ENCODE measurements at regions not wholly inside any gene's neighbourhood (a gene's known extent, or its start where the extent isn't known, plus 50 kb on each side); places are given as distances from the start of the nearest gene placed in this dataset.
"Not testable (repeated sequence)": the region's sequence is repeated elsewhere in the genome, so short reads cannot be mapped to it uniquely, and the experiment has no call there.

DNA sequence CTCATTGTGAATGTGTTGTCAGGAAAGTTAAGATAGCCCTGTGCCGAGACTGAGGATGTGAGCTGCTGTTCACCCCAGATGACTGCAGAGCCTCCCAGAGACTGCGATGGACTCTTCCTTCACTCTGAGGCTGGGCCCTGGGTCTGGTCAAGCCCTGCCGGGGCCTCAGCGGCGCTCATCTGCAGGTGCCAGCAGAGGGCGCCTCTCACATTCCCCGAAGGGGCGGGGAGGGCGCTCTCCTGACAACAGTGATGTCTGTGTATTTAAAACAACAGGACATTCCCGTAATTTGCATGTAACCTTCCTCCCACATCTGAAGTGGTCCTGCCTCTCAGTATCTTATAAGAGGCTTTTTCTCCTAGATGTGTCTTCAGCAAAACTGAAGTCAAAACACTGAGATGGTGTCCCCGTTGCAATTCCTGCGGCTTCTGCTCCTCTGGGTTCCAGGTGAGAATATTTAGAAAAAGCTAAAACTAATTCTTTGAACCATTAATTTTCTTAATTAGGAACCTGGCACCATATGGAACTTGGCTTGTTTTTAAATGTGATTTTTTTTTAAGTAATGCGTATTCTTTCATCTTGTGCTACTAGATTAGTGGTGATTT lies 1377.9 kb downstream of the RPIA start:
- DNase-seq: no peak
- Histone ChIP-seq H3K36me3 (ENCODE audit: control insufficient read depth, insufficient read depth, low read length) (no peaks in the 10 kb centered on the region), H3K4me3 (ENCODE audit: low read length) (no peak overlapping the region), H3K9me3 (ENCODE audit: control insufficient read depth, low read depth, low read length) (peaks cover 2% of the 10 kb centered on the region), H3K27ac (ENCODE audit: low read length) (no peak overlapping the region), H3K4me1 (ENCODE audit: control insufficient read depth, insufficient read depth, low read length) (no peaks in the 10 kb centered on the region), H3K27me3 (ENCODE audit: control insufficient read depth, insufficient read depth, low read length) (no peaks in the 10 kb centered on the region)
- WGBS (ENCODE audit: insufficient coverage, low lambda C conversion rate): 100% methylated on average over 2 of the region's 13 CpGs

- no peaks in the 10 kb centered on the region for H3K27me3 ChIP-seq (ENCODE audit: control insufficient read depth, insufficient read depth, low read length)
- H3K36me3 ChIP-seq (ENCODE audit: control insufficient read depth, insufficient read depth, low read length): no peaks in the 10 kb centered on the region
- H3K27ac ChIP-seq (ENCODE audit: low read length): no peak overlapping the region
- no CpG with 5 or more reads among the region's 3 CpGs for WGBS (ENCODE audit: insufficient coverage, low lambda C conversion rate)
- no peaks in the 10 kb centered on the region for H3K9me3 ChIP-seq (ENCODE audit: control insufficient read depth, low read depth, low read length)
- H3K4me1 ChIP-seq (ENCODE audit: control insufficient read depth, insufficient read depth, low read length): no peaks in the 10 kb centered on the region
- no peak overlapping the region for H3K4me3 ChIP-seq (ENCODE audit: low read length)
- no peak for DNase-seq
Observed at GRCh38 chr2:90076311-90076710, 1384.8 kb downstream of the RPIA start.

DNA sequence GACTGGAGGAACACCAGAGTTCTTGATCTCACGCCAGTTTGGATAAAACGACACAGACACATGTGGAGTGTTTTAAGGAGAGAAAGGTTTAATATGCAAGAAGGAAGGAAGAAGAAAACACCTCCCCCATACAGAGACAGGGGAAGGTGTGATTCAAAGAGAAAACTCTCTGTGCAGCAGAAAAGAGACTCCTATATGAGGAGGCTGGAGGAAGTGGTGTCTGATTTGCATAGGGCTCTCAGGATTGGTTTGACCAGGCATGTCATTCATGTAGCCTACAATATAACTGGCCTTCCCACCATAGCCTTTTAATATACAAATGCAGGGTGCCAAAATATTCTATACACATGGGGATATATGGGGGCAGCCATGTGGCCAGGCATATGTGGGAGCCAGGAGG lies 1386.5 kb downstream of the RPIA start:
- no peaks in the 10 kb centered on the region for H3K4me1 ChIP-seq (ENCODE audit: control insufficient read depth, insufficient read depth, low read length)
- no peak overlapping the region for H3K4me3 ChIP-seq (ENCODE audit: low read length)
- DNase-seq: no peak
- no peaks in the 10 kb centered on the region for H3K36me3 ChIP-seq (ENCODE audit: control insufficient read depth, insufficient read depth, low read length)
- H3K9me3 ChIP-seq (ENCODE audit: control insufficient read depth, low read depth, low read length): no peaks in the 10 kb centered on the region
- no peak overlapping the region for H3K27ac ChIP-seq (ENCODE audit: low read length)
- WGBS (ENCODE audit: insufficient coverage, low lambda C conversion rate): no CpG with 5 or more reads among the region's 2 CpGs
- no peaks in the 10 kb centered on the region for H3K27me3 ChIP-seq (ENCODE audit: control insufficient read depth, insufficient read depth, low read length)

GRCh38 chr2:90079374-90079773 lies 1387.9 kb downstream of the RPIA start:
- Histone ChIP-seq H3K4me3 (ENCODE audit: low read length) (no peak overlapping the region), H3K4me1 (ENCODE audit: control insufficient read depth, insufficient read depth, low read length) (no peaks in the 10 kb centered on the region), H3K9me3 (ENCODE audit: control insufficient read depth, low read depth, low read length) (no peaks in the 10 kb centered on the region), H3K27me3 (ENCODE audit: control insufficient read depth, insufficient read depth, low read length) (no peaks in the 10 kb centered on the region), H3K27ac (ENCODE audit: low read length) (no peak overlapping the region), H3K36me3 (ENCODE audit: control insufficient read depth, insufficient read depth, low read length) (no peaks in the 10 kb centered on the region)
- WGBS (ENCODE audit: insufficient coverage, low lambda C conversion rate): 53% methylated on average over 2 of the region's 5 CpGs
- no peak for DNase-seq

GRCh38 chr2:90087792-90088191 lies 1396.3 kb downstream of the RPIA start:
- H3K4me1 ChIP-seq (ENCODE audit: control insufficient read depth, insufficient read depth, low read length); H3K4me3 ChIP-seq (ENCODE audit: low read length); H3K27me3 ChIP-seq (ENCODE audit: control insufficient read depth, insufficient read depth, low read length); H3K36me3 ChIP-seq (ENCODE audit: control insufficient read depth, insufficient read depth, low read length); H3K9me3 ChIP-seq (ENCODE audit: control insufficient read depth, low read depth, low read length); H3K27ac ChIP-seq (ENCODE audit: low read length); DNase-seq: not testable (repeated sequence)
- WGBS (ENCODE audit: insufficient coverage, low lambda C conversion rate): no CpG with 5 or more reads among the region's 2 CpGs

GRCh38 chr2:90093571-90094270 lies 1402.2 kb downstream of the RPIA start:
- not testable (repeated sequence) for H3K9me3 ChIP-seq (ENCODE audit: control insufficient read depth, low read depth, low read length); H3K27me3 ChIP-seq (ENCODE audit: control insufficient read depth, insufficient read depth, low read length); H3K4me3 ChIP-seq (ENCODE audit: low read length); H3K4me1 ChIP-seq (ENCODE audit: control insufficient read depth, insufficient read depth, low read length); H3K36me3 ChIP-seq (ENCODE audit: control insufficient read depth, insufficient read depth, low read length); DNase-seq; H3K27ac ChIP-seq (ENCODE audit: low read length)
- no CpG with 5 or more reads among the region's 4 CpGs for WGBS (ENCODE audit: insufficient coverage, low lambda C conversion rate)

DNA sequence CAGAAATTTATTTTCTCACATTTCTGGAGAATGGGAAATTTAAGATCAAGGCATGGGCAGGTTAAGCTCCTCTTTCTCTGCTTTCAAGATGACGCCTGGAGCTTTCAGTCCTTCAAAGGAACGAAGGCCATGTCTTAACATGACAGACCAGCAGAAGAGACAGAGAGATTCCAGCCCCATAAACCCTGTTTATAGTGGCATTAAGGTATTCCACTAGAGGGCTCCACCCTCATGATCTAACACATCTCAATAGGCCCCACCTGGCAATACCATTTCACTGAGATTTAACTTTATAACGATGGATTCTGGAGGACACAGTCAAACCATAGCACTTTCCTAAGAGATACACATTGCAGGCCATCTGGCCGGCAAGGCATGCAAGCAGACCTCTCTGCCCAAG lies 1406.1 kb downstream of the RPIA start:
- H3K4me1 ChIP-seq (ENCODE audit: control insufficient read depth, insufficient read depth, low read length); H3K9me3 ChIP-seq (ENCODE audit: control insufficient read depth, low read depth, low read length); DNase-seq; H3K36me3 ChIP-seq (ENCODE audit: control insufficient read depth, insufficient read depth, low read length); H3K27me3 ChIP-seq (ENCODE audit: control insufficient read depth, insufficient read depth, low read length); H3K4me3 ChIP-seq (ENCODE audit: low read length); H3K27ac ChIP-seq (ENCODE audit: low read length): not testable (repeated sequence)
- WGBS (ENCODE audit: insufficient coverage, low lambda C conversion rate): no CpG with 5 or more reads among the region's 4 CpGs

GRCh38 chr2:90105142-90105541 lies 1413.7 kb downstream of the RPIA start:
- not testable (repeated sequence) for H3K27ac ChIP-seq (ENCODE audit: low read length); H3K9me3 ChIP-seq (ENCODE audit: control insufficient read depth, low read depth, low read length); DNase-seq; H3K4me1 ChIP-seq (ENCODE audit: control insufficient read depth, insufficient read depth, low read length); H3K36me3 ChIP-seq (ENCODE audit: control insufficient read depth, insufficient read depth, low read length); H3K27me3 ChIP-seq (ENCODE audit: control insufficient read depth, insufficient read depth, low read length); H3K4me3 ChIP-seq (ENCODE audit: low read length)
- no CpG with 5 or more reads among the region's 4 CpGs for WGBS (ENCODE audit: insufficient coverage, low lambda C conversion rate)

DNA sequence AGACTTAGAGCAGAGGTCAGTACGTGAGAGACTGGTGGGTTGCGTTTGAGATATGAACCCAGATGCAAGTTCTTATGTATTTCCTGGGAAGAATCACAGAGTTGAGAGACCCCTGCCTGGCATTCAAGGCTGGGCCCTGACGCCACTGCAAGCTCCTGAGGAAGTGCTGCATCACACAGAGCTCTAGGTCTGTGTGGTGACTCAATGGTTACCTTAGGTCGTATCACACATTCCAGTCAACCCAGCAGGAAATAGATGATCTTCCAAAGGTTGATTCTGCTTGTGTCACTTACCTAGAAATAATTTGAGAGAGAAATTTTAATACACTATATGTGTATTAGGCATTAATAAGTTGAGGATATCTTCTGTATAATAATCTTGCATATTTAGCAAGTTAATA lies 1431.9 kb downstream of the RPIA start:
- H3K9me3 ChIP-seq (ENCODE audit: control insufficient read depth, low read depth, low read length); H3K27me3 ChIP-seq (ENCODE audit: control insufficient read depth, insufficient read depth, low read length); H3K36me3 ChIP-seq (ENCODE audit: control insufficient read depth, insufficient read depth, low read length); H3K27ac ChIP-seq (ENCODE audit: low read length); DNase-seq; H3K4me3 ChIP-seq (ENCODE audit: low read length); H3K4me1 ChIP-seq (ENCODE audit: control insufficient read depth, insufficient read depth, low read length): not testable (repeated sequence)
- WGBS (ENCODE audit: insufficient coverage, low lambda C conversion rate): no CpG with 5 or more reads among the region's 4 CpGs

DNA sequence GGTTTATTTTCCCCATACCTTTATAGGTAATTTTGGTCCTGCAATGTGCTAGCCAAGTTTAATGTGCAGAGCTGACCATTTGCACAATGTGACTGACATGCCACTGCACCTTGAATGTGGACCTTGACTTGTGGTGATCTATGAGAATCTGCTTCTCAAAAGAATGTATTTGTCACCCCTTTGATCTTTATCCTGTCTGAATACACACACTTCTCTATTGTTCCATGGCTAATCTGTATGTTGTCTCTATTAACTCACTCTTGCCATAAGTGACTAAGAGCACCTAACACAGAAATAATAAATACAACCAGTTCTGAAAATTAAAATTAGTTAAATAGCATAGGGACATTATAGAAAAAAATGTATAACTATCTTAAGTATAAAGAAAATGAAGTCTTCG lies 1447.6 kb downstream of the RPIA start:
- no CpG with 5 or more reads among the region's 1 CpG for WGBS (ENCODE audit: insufficient coverage, low lambda C conversion rate)
- H3K4me1 ChIP-seq (ENCODE audit: control insufficient read depth, insufficient read depth, low read length): not testable (repeated sequence)

GRCh38 chr2:90141558-90141957 lies 1450.1 kb downstream of the RPIA start:
- WGBS (ENCODE audit: insufficient coverage, low lambda C conversion rate): no CpG with 5 or more reads among the region's 5 CpGs

More for the DNA sequence above, 1447.6 kb downstream of the RPIA start:
- H3K27ac ChIP-seq (ENCODE audit: low read length); DNase-seq; H3K4me3 ChIP-seq (ENCODE audit: low read length); H3K9me3 ChIP-seq (ENCODE audit: control insufficient read depth, low read depth, low read length); H3K36me3 ChIP-seq (ENCODE audit: control insufficient read depth, insufficient read depth, low read length); H3K27me3 ChIP-seq (ENCODE audit: control insufficient read depth, insufficient read depth, low read length): not testable (repeated sequence)

More at GRCh38 chr2:90141558-90141957, 1450.1 kb downstream of the RPIA start:
- not testable (repeated sequence) for DNase-seq; H3K36me3 ChIP-seq (ENCODE audit: control insufficient read depth, insufficient read depth, low read length); H3K9me3 ChIP-seq (ENCODE audit: control insufficient read depth, low read depth, low read length); H3K4me3 ChIP-seq (ENCODE audit: low read length); H3K27ac ChIP-seq (ENCODE audit: low read length); H3K27me3 ChIP-seq (ENCODE audit: control insufficient read depth, insufficient read depth, low read length); H3K4me1 ChIP-seq (ENCODE audit: control insufficient read depth, insufficient read depth, low read length)

Measured in large intestine (tissue), 3 donors.